ENCODE measurements at regions not wholly inside any gene's neighbourhood (a gene's known extent, or its start where the extent isn't known, plus 50 kb on each side); places are given as distances from the start of the nearest gene placed in this dataset.
A peak's percentile ranks its signal among the peaks of the same experiment; 100 is the strongest.

DNA sequence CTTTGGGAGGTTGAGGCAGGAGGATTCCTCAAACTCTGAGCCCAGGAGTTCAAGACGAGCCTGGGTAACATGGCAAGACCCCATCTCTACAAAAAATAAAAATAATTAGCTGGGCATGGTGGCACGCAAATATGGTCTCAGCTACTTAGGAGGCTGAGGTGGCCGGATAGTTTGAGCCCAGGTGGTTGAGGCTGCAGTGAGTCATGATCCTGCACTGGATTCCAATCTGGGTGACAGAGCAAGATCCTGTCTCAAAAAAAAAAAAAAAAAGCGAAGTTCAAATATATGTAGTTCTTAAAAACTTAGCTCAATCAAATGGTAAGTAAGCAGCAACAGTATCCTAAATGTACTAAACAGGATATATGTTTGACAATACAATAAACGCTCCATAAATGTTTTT is 85.5 kb upstream of the SSTR1 start:
- DNase-seq = no peak

DNA sequence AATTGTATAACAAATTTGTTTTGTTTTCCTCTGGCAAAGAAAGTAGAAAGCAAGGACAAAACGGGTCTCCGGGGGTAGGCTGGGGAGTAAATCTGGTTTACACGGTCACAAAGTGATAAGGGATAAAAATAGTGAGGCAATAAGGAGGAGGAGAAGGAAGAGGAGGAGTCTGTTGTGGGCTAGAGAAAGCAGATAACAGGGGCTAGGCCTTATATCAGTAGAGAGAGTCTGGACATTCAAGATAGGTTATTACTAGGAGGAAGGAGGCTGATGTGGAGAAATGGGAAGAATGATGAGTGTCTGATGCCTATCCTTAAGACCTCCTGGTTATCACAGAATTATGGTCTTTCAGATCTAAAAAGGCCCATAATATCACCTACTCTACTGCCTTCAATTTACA is 83.2 kb upstream of the SSTR1 start:
- DNase-seq = no peak

DNA sequence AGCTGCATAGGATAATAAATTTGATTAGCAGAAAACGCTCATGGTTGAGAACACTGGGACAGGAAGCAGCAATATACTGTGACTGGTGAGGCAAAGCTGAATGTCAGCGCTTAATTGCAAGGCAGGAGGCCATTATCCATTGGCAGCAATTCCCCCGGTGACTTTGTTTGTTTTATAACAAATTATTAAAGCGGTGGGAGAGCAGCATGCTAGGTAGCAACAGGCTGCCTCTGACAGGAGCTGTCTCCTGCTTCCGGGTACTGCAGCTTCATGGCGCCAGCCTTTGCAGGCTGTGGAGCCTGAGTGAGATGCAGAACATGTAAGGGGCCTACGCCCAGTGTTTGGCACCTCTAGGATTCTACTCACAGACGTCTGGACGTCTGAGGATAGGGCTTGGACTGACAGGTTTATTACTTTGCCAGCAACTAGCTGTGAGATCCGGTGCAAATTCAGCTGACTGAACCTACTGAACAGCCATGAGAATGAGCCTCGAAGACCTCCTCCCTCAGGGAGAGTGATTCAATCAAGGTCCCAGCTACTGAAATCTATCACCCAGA is 82.1 kb upstream of the SSTR1 start:
- peak in 1 of 5 experiments; percentile 14 for DNase-seq

DNA sequence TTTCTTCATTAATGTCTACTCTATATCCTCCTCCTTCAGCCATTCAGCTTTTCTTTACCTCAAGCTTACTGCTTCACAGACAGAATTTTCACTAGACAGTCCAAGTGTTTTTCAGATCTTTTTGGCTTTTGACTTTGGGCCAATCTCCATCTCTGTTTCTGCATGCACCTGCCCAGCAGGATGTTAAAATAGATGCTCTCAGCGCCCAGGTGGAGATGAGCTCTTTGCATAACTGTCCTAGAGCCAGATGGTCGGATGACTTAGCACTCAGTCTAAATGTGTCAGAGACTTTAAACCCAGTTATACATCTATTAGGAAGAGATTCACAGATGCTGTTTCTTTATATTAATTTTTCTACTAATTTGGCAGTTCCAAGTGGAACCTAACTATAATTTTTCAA is 80.3 kb upstream of the SSTR1 start:
- no peak for DNase-seq

DNA sequence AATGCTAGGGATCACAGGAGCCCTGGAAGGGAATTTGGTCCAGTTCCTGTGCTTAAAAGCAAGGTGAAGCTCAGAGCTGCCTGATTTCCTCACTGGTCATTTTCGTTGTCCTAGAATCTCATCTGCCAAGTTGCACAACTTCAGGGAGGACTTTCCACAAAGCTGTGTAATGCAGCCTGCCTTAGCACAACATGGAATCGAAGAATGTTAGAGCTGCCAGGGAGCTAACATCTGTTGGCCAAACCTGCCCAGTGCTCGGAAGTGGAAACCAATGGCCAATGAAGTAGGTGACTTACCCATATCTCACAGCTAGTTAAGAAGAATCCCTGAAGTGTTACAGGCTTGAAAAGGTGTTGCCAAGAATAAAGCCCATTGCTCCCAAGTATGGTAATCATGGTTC is 79.9 kb upstream of the SSTR1 start:
- DNase-seq = no peak

DNA sequence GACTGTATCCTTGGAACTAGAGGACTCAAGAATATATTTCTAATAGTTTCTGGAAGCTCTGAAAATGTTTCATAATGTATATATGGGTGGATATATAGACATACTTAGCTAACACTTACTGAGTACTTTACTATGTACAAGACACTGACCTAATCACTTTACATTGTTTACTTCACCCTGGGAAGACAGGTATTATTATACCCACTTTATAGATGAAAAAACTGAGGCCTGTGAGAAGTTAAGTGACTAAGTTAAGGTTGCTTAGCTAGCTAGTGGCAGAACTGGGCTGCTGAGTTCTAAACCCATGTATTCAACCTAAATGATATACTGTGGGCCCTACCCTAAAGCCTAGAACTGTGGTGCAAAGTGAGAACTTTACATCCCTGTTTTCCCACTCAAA is 79.1 kb upstream of the SSTR1 start:
- DNase-seq = no peak

DNA sequence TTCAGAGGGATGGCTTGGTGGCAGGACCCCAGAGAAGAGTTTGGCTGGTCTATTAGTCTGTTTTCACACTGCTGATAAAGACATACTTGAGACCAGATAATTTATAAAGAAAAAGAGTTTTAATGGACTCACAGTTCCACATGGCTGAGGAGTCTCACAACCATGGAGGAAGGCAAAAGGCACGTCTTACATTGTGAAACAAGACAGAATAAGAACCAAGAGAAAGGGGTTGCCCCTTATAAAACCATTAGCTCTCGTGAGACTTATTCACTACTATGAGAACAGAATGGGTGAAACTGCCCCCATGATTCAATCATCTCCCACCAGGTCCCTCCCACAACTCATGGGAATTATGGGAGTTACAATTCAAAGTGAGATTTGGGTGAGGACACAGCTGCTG is 78.5 kb upstream of the SSTR1 start:
- DNase-seq = no peak

DNA sequence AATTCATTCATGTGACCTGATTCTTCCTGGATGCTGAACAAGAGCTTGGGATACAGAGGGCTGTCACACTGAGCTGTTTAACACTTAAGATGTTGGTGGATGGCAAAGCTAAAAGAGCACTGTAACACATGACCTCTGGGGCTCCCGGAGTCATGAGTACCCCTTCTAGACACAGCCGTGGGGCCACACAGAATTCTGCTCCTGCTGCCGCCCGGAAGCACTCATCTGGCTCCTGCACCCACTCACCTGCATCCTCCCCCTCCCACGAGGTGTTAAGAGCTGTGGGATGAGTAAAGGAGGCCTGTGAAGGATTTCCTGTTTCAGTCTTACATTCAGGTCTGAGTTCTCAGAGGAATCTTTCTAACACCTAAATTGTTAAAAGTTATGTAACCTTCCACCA is 78.0 kb upstream of the SSTR1 start:
- peak in 3 of 5 experiments; percentile 3 to 31 (median 15) for DNase-seq

DNA sequence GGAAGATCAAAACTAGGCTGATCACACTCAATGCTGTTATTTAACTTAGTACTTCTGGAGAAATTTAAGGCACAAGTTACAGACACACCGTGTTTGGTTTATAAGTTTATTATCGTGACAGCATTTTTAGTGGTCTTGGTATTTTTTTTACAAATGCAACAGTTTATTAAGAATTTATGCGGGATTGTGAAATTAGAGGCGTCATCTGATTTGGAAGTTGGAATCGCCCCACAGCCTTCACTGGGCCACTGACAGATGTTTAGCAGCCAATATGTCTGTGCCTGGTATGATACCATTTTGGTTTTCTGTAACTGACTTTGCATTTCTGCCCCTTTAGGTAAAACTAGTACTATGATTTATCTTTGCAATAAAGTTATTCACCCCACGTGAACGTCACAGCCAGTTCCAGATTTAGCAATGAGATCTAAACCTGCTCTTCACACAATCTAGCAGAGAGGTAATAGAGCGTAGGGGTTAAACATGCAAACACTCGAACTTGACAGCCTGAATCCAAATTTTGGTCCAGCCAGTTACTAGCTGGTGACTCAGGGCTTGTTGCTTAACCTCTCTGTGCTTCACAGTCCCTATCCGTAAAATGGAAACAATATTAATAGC is 73.2 kb upstream of the SSTR1 start:
- no peak for DNase-seq

DNA sequence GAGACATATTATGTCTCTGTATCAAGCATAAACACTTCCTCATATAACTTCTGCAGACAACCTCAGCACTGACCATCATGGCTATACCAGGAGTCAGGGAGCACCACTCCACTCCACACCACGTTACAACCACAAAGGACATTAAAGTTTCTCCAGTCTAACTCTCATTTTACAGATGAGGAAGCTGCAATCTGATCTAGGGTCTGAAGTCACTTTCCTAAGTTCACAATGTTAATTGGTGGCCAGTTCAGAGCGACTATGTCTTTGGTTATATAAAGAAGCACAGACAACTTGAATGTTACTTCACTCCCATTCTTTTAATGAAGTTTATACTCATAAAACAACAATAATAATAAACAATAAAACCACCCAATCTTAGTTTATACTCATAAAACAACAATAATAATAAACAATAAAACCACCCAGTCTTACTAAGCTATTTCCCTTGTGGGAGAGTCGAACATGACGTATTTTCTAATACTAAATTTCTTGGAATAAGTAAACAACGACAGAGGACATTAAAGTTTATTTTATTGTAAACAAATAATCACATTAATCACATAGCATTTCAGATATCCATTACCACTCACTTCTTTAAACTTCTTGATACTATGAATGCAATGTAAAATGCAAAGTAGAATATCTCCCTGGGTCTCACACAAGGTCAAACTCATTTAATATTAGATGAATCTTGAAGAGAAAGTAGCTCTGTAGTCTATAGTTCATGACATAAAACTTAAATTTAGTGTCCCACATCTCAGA is 72.4 kb upstream of the SSTR1 start:
- DNase-seq = no peak

DNA sequence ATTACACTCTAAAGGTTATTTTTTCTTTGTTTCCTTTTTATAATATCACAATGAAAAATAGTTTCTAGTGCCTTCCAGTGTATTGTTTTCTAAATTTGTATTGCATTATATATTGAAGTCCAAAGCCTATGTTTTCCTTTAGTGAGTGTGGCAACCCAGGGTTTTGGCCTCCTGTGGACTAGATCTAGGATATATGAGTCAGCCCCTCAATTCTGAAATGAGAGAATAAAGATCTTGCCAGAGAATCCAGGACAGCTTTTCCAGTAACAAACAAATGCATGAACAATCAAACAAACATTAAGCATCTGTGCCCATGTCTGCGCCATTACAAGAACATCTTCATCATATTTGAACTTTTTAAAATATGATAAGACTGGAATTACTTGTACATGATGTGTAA is 70.7 kb upstream of the SSTR1 start:
- DNase-seq = no peak

DNA sequence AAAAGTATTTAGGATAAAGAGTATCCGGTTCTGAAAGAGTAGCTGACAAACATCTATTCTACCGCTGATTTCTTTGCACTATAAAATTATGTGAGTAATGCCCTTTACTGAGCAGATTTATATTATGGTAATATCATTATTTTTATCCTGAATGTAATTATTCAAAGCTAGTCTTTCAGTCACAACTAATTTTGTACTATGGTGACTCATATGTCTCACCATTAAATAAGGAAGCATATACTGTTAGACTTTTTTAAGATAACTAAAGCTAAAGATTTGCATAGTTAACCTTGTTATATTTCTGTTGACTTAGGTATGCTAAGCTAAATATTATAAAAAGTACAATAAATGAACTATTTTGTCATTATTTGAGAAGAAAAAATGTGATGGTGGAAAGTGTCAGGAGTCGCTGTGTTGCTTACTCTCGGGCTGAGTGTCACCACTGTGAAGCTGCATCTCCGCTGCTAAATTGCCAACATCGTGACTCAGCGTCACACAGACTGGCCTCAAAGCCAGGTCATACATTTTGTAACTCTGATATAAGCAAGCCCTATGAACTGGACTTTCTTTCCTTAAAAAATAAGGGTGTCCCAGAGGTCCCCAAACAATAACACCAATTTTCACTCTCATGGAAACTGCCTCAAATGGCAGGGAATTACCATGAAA is 69.1 kb upstream of the SSTR1 start:
- no peak for DNase-seq

DNA sequence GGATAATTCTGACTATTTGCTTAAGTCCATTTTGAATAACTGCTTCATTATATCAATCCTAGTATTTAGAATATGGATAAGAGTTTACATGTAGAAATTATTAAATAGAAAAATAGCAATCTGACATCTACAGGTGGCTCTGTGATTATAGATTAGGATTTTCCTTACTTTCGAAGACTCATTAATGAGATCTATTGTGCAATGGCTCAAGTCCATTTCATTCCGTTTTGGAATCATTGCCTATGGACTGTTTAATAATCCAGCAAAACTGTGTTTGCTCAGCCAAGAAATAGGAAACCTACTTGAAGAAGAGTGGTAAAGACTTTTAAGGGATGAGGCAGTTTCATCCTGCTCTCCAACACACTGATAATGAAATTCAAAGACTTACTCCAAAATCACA is 67.8 kb upstream of the SSTR1 start:
- DNase-seq = no peak

DNA sequence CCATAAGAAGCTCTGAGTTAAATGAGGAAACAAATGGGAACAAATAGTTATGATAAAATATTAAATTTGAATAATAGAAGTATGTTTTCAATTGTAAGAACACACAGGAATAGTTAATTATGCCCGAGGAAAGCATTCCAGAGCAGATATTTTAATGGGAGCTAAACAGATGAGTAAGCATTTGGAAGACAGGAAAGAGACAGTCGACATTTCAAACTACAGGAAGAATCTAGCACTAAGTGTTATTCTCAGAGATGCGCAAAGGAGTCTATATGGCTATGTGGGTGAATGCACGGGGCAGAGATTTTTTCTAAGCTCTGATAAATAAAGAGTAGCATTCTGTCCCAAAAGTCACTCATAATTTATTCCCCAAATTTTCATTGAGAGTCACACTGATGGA is 64.5 kb upstream of the SSTR1 start:
- DNase-seq = no peak

DNA sequence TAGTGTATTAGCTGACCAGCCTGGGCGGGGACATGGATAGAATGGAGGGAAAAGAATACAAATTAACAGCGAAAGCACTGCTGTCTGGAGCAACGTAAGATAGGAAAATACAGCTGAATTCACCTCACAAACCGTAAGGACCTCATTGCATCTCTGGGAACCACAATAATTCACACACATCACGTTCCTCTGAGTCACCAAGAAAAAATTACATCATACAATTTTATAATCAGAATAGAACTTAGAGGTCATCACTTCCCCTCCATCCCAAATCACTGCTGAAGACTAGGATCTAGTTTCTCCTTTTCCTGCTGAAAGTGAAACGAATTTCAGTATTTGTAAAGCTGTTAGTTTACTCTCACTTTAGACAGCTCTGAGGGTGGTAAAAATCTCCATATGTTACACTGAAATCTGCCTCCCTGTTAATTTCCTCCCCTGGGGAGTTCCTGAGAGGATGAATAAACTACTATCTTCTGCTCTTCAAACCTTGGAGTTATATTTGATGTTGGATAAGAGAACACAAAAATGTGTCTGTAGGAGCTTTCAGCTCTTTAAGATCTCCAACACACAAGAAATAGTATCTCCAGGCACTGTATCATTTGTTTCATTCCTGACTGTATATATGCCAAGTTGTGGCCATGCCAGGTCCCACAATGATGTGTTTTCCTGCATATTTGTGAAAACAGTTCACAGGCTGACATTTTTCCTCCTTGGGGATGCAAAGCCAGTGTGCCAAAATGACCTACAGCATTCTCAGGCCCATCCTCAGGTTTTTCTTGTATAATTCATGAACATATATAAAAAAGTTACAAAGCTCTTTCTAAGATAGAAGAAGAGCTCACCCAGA is 63.8 kb upstream of the SSTR1 start:
- no peak for DNase-seq

DNA sequence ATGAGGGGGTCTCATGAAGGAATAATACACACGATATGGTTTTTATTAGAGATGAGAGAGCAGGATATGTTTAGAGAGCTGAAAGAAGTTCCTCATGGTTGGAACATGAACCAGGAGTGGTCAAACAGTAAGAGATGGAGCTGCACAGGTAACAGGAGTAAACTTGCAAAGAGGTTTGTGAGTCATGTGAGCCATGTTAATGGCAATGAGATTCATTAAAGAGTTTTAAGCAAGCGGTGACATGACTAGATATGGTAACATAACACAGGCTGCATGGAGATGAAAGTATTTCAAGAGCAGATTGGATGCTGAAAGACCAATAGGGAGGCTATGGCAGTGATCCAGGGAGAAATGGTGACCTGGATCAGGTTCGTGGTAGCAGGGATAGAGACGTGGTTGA is 62.6 kb upstream of the SSTR1 start:
- DNase-seq = no peak

DNA sequence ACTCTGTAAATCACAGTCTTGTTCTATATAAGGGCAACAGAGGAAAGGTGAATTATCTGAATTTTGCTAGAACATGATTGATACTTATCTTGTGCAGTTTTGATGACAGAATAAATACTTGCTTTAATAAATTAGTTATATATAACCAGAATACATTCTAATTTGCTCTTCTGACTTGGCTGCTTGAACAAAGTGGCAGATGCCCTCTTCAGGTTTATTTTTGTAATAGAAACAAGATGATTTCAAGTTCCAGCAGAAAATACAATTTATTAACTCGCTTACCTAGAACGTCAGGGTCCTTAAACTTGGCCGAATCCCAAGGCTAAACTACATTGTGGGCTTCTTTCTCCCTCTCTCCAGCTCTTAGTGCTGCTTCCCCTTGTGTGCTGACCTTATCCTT is 57.6 kb upstream of the SSTR1 start:
- no peak for DNase-seq
